GM12801 (cell line): ENCODE measurements at regions not wholly inside any gene's neighbourhood (a gene's known extent, or its start where the extent isn't known, plus 50 kb on each side); places are given as distances from the start of the nearest gene placed in this dataset.

Experiments used
- TF ChIP-seq, protein P1 (sequence below): IDR thresholded peaks from one replicate; pipeline ENCODE4 v1.5.1; 2011; ENCODE audit warnings: control low read depth; ENCODE audit not compliant: insufficient read length; ENCODE audit errors: extremely low read depth

DNA sequence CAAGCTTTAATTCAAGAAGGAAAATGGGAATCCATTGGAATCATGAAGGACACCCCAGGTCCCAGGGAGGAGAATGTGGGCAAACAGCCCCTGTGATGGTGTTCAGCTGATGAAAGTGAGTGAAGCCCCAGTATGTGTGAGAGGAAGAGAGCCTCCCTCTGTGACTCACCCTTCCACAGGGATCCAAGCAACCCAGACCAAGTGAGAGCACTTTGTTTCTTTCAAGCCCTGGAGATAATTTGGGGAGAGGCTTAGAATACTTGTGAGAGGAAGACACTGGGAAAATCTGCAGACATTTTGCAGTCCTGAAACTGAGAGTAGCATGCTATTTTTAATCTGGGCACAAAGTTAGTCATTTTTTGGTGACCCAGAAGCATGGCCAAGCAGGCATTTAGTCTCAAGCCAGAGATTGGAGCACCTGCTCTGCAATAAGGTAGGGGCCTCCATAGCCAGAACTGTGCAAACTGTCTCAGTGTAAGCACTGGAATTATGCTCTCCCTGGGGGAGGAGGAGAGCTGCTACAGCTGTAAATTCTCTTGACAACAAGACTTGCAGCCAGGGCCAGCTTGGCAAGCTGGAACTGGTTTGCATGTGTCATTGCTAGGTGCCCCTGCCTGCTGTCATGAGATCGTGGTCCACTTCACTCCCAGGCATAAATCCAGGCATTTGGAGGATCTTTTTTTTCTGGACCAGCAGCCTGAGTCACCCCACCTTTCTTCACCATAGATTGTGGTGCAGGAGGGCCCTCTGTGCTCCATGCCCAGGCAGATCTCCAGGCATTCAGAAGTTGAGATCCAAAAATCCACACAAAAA lies 537.8 kb upstream of the DPPA4 start:
- TF ChIP-seq, protein P1, sequence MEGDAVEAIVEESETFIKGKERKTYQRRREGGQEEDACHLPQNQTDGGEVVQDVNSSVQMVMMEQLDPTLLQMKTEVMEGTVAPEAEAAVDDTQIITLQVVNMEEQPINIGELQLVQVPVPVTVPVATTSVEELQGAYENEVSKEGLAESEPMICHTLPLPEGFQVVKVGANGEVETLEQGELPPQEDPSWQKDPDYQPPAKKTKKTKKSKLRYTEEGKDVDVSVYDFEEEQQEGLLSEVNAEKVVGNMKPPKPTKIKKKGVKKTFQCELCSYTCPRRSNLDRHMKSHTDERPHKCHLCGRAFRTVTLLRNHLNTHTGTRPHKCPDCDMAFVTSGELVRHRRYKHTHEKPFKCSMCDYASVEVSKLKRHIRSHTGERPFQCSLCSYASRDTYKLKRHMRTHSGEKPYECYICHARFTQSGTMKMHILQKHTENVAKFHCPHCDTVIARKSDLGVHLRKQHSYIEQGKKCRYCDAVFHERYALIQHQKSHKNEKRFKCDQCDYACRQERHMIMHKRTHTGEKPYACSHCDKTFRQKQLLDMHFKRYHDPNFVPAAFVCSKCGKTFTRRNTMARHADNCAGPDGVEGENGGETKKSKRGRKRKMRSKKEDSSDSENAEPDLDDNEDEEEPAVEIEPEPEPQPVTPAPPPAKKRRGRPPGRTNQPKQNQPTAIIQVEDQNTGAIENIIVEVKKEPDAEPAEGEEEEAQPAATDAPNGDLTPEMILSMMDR = no peak

DNA sequence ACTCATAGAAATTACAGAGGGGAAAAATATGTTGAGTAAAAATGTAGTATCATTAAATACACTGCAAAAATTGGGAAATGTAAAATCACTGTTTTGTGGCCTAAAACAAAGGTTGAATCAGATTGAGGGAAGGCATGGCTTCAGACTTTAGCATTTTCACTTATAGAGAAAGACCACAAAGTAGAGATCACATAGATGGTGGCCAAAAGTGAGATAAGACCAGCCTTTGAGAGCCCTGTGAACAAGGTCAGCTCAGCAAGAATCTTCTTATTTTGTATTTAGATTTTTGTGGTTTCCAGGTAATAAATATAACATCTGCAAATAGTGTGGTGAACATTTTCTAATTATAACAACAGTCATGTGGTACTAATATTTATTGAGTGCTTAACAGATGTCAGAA lies 544.8 kb upstream of the DPPA4 start:
- TF ChIP-seq, protein P1 = no peak

DNA sequence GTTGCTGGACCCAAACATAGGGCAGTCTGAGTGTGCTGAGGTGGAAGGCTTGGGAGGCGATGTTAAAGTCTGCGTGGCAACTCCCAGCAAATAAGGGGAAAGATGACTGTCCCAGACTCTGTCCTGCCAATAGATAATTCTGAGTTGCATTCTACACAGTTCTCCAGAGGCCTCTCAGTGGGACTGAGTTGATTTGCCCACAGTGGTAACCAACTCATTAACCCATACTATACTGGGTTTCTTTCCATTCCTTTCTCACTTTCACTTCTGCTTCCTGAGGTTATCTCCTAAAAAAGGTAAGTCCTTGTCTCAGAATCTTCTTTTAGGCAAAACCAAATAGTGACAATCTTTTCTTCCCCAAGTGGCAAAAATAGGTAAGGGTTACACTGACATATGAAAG lies 549.9 kb upstream of the DPPA4 start:
- TF ChIP-seq, protein P1 = no peak

DNA sequence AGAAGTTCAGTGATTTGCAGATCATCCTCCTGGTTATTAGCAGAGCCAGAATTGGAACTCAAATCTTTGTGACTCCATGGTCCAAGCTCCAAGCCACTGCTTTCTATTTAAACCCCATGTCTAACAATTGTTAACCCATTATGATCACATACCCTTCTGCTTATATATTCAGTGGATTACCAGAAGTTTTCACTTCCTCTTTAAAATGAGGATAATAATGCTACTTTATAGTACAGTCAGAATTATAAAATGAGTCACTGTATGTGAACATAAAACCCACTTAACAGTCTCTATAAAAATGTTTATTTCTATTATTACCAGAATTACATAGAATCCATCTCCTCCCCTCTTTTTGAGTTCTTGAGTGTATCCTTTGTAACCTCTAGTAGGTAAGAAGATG lies 550.7 kb upstream of the DPPA4 start:
- TF ChIP-seq, protein P1 = no peak

DNA sequence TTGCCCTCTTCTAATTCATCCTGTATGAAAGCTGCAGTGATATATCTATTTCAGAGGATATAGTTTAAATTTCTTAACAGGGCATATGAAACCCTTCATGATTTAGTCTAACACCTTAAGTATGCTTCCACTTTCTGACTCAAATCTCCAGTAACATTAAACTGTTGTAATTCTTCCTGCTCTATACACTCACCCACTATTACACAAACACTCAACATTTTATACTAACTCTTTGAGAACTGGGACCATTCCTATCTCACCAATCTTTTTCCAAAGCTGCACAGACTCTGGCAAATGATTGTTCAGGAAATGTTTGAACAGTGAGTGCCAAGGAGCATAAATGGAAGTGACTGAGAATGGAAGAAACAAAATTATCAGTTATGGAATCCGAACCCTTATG lies 560.4 kb upstream of the DPPA4 start:
- TF ChIP-seq, protein P1 = no peak

DNA sequence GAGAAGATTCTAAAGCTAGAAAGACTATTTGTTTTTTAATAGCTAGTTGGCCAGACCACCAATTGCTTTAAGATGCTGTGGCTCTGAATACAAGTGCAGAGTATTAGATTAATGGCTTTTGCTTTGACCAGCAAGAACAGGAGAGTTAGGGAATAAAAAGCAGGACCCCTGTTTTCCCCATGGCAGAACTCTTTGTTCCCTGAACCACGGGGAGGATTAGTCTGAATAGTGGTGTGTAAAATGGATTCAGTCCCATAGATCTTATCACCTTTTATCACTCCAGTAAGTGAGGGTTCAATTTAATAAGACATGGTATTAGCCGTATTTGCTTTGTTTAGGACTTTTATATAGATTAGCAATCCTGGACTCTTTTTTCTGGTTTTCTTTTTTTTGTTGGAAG lies 562.6 kb upstream of the DPPA4 start:
- TF ChIP-seq, protein P1 = no peak

DNA sequence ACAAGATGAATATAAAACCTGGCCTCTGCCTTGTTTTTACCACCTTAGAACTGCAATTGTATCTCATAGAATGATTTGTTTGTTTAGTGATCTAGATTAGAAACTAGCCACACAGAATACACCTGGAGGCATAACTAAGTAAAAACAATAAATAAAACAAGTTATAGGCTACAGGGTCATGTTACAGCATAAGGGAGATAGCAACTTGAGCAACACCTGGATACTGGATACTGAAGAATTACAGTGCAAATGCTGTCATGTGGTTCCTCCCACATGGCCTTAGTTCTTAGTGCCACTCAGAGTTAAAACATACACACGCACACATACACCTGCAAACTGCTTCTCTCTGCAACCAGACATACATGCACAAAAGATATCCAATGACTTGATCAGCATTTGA lies 563.4 kb upstream of the DPPA4 start:
- TF ChIP-seq, protein P1 = no peak
